ENCODE measurements at regions not wholly inside any gene's neighbourhood (a gene's known extent, or its start where the extent isn't known, plus 50 kb on each side); places are given as distances from the start of the nearest gene placed in this dataset.

- dilution Hi-C loops (cut with MboI; ENCODE audit: extremely low pct_ligation_motif_present, low sequenced_read_pairs) (no loop called here), intact Hi-C loops (cut with micrococcal nuclease) (no loop called here)
- Histone ChIP-seq H3K9me3 (replicated peaks; ENCODE audit: control insufficient read depth, insufficient read depth, low read length) (no peaks in the 10 kb centered on the region), H3K9me1 (replicated peaks; ENCODE audit: control insufficient read depth, extremely low read depth, insufficient read depth, low read length) (no peaks in the 10 kb centered on the region), H3K9ac (replicated peaks; ENCODE audit: extremely low read depth, insufficient read depth, low read length) (no peak overlapping the region), H4K20me1 (replicated peaks; ENCODE audit: control insufficient read depth, extremely low read depth, insufficient read depth, low read length) (no peaks in the 10 kb centered on the region), H3K27me3 (ENCODE audit: control insufficient read depth in 2 of 2, insufficient read depth in 2 of 2, low read length in 2 of 2) (no peaks in the 10 kb centered on the region), H2AFZ (ENCODE audit: low read depth, low read length) (no peak overlapping the region), H3K4me1 (ENCODE audit: control insufficient read depth, extremely low read depth, insufficient read depth, low read length) (no peaks in the 10 kb centered on the region), H3K27ac (ENCODE audit: insufficient read depth, low read depth, low read length) (no peak overlapping the region), H3K36me3 (ENCODE audit: control insufficient read depth in 2 of 2, extremely low read depth in 1 of 2, insufficient read depth in 2 of 2, low read length in 2 of 2) (no peaks in the 10 kb centered on the region), H3K4me3 (replicated peaks in 1 of 3; ENCODE audit: insufficient read depth in 1 of 3, low read depth in 1 of 3, low read length in 3 of 3) (no peak overlapping the region), H3K4me2 (ENCODE audit: insufficient read depth, low read length) (no peak overlapping the region), H3K79me2 (ENCODE audit: control insufficient read depth, insufficient read depth, low read length) (no peaks in the 10 kb centered on the region)
- DNase-seq (ENCODE audit: low read depth, low spot score) (no peak), FAIRE-seq (no peak)
- ChIA-PET POLR2A (no interaction called here), CTCF (no interaction called here)
- TF ChIP-seq FOS (IDR thresholded peaks at IDR 0.05; ENCODE audit: borderline replicate concordance, insufficient read depth, low read length) (no peak), GATA2 (IDR thresholded peaks at IDR 0.05; ENCODE audit: insufficient read depth, insufficient read length, low read depth, low read length) (no peak), MYC (IDR thresholded peaks at IDR 0.05; ENCODE audit: low read depth, low read length) (no peak), JUN (IDR thresholded peaks at IDR 0.05; ENCODE audit: borderline replicate concordance, insufficient read depth, insufficient read length, low read depth) (no peak), POLR2A (IDR thresholded peaks at IDR 0.05; ENCODE audit: low read depth, low read length) (no peak), MAX (IDR thresholded peaks at IDR 0.05; ENCODE audit: insufficient read depth, insufficient read length) (no peak), CTCF (IDR thresholded peaks at IDR 0.05; ENCODE audit: extremely low read depth in 1 of 2, insufficient read depth in 1 of 2, low read depth in 1 of 2, low read length in 2 of 2) (no peak), POLR2AphosphoS5 (IDR thresholded peaks at IDR 0.05; ENCODE audit: insufficient read depth, low read depth, low read length) (no peak), EZH2 (IDR thresholded peaks at IDR 0.05; ENCODE audit: borderline replicate concordance, low read depth, low read length, severe bottlenecking) (no peak)
- BruUV-seq (replicated peaks), result no TSS peak
Measured at GRCh38 chr3:34669490-34669889, 871.1 kb downstream of the PDCD6IP start.

All from endothelial cell of umbilical vein (primary cell).